Vagina (tissue), 2 donors: ENCODE measurements at regions not wholly inside any gene's neighbourhood (a gene's known extent, or its start where the extent isn't known, plus 50 kb on each side); places are given as distances from the start of the nearest gene placed in this dataset.

Experiments used
- POLR2A ChIP-seq, 2 donors: fragments of 450-650 bp; IDR thresholded peaks; one replicate each; pipeline ENCODE4 v1.6.1; 2017; ENCODE audit warnings: antibody characterized with exemption in 2 of 2, mild to moderate bottlenecking in 2 of 2, moderate library complexity in 2 of 2
- TF ChIP-seq, protein P1 (sequence below), 3 experiments: fragments of 450-650 bp in 2 of 3; fragments of 200-600 bp in 1 of 3; sonication (generic) in 1 of 3; IDR thresholded peaks; one replicate each; pipeline ENCODE4 v1.5.1; 2017 to 2019; ENCODE audit warnings: antibody characterized with exemption in 3 of 3, mild to moderate bottlenecking in 2 of 3, moderate library complexity in 2 of 3

DNA sequence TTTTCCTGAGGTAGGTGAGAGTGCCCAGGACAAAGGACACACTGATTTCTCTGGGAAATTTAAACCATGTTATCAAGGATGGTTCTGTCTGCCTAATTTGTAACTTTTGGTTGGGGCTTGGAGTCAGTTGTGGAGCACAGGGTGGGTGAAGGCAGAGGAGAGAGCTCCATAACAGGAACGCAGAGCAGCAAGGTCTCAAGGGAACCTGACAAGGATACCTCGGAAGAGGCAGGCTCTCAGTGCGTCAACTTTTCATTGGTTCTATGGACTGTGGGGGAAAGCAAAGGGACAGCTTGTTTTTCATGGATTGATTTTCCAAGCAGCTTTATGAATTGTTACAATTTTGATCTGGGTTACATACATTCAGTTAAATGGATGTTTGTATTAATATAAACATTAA is 110.4 kb downstream of the SLIT2 start:
- TF ChIP-seq, protein P1, sequence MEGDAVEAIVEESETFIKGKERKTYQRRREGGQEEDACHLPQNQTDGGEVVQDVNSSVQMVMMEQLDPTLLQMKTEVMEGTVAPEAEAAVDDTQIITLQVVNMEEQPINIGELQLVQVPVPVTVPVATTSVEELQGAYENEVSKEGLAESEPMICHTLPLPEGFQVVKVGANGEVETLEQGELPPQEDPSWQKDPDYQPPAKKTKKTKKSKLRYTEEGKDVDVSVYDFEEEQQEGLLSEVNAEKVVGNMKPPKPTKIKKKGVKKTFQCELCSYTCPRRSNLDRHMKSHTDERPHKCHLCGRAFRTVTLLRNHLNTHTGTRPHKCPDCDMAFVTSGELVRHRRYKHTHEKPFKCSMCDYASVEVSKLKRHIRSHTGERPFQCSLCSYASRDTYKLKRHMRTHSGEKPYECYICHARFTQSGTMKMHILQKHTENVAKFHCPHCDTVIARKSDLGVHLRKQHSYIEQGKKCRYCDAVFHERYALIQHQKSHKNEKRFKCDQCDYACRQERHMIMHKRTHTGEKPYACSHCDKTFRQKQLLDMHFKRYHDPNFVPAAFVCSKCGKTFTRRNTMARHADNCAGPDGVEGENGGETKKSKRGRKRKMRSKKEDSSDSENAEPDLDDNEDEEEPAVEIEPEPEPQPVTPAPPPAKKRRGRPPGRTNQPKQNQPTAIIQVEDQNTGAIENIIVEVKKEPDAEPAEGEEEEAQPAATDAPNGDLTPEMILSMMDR (IDR thresholded peaks at IDR 0.05) = no peak
- no peak for TF ChIP-seq POLR2A (IDR thresholded peaks at IDR 0.05)
